Hypothalamus (tissue), 51 donors: ENCODE measurements at regions not wholly inside any gene's neighbourhood (a gene's known extent, or its start where the extent isn't known, plus 50 kb on each side); places are given as distances from the start of the nearest gene placed in this dataset.

Source experiments
- DNase-seq, 51 donors: peaks; one replicate each; lab custom pipeline; 2025; lab: John Stamatoyannopoulos, UW

DNA sequence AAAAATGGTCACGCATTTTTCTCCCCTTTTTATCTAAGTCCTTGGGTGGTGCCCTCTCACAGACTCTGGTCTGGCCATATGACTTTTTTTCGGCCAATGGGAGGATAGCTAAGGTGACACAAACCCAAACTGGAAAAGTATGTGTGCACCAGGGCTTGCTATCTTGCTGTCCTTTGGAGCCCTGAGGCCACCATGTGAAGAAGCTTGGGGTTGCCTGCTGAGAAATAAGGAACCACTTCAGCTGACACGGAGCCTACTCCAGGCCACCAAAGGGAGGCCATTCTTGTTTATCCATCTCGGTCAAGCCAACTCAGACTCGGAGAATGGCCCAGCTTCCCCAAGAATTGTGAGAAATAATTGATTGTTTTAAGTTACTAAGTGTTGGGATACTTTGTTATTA is 111.4 kb upstream of the ZFHX3 start:
- no peak for DNase-seq

DNA sequence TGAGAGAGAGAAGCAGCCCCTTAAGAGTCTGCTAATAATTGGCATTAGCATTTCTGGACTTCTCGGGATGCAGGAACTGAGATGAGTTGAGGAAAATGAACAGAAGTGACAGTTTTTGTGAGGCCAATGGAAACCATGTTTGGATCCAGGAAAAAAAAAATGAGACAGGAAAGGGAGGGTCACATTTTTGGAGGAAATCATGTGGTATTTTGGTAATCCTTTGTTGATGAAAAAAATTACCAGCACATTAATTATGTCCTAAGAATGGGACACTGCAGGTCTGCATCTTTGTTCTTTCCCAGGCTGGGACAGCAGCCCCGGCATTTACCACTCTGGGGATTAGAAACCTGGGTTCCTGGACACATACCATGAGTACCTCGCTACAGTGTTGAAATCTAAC is 109.9 kb upstream of the ZFHX3 start:
- no peak for DNase-seq

- peak in 30 of 51 donors; percentile 3 to 63 (median 22) for DNase-seq
These were observed 106.3 kb upstream of the ZFHX3 start for GRCh38 chr16:73154063-73154870.

DNA sequence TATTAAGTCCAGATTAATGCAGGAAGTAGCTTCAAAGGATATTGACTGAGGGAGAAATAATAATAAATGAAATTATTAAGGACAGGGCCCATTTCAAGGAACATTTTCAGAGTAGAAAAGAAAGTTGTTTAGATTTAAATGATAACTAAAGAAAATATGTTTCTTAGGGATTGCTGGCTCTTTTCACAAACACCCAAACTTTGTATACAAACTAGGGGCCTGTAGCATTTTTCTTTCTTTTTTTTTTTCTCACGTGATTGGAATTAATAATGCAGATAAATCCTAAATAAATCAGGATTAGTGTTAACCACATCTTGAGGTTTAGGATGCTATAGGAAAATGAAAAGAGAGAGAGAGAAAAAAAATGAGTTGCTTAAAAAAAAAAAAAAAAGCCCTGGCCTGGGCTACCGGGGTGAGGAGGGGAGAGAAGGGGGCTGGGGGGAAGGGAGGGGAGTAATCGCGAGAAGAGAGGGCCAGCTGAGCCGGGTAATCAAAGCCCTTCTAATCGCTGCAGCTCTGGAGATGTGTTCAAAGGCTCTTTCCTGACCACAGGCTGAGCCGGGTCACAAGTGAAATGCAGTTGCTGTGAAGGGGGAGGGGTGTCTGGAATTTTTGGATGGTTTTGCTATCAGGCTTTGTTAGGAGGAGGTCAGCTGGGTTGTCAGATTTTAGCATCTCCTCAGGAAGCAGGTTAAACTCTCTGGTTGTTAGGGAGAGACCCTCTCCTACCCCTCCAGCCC is 104.6 kb upstream of the ZFHX3 start:
- no peak for DNase-seq

- DNase-seq: no peak
These were observed 104.0 kb upstream of the ZFHX3 start for GRCh38 chr16:73151941-73152340.

DNA sequence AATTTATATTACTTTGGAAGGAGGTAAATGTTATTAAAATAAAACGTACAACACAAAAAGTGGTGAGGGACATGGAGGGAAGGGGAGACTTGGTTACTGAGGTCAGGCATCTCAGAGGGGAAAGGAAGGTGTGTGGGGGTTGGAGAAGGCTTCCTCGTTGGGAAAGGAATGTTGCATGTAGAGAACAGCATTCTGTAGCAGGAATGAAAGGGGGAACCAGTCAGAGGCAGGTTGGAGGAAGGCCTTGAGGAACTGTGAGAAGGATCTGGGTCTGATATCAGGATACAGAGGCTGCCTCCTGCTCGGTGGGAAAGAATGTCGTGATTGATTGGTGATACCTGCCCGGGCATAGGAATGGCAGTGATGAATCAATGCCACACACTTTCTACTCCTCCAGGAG is 103.3 kb upstream of the ZFHX3 start:
- no peak for DNase-seq

- no peak for DNase-seq
These were observed 102.9 kb upstream of the ZFHX3 start for GRCh38 chr16:73150786-73151185.

DNA sequence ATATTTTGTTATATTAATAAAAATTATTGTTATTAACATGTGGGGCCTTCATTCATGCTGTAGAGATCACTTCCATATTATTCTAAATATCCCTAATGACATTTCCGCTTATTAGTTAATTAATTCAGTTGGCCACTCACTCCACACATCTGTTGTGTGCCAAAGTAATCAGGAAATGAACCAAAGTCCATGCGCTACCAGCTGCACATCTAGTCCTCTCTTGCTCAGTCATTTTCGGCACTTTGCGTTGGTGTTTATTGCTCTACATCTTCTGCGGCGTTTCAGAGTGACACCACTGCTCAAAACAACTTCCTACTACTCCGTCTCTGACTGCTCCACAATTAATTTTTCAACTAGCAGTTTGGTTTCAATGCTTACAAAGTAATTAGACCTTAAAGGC is 101.4 kb upstream of the ZFHX3 start:
- no peak for DNase-seq

GRCh38 chr16:73147958-73148357 is 100.0 kb upstream of the ZFHX3 start:
- DNase-seq: no peak

DNA sequence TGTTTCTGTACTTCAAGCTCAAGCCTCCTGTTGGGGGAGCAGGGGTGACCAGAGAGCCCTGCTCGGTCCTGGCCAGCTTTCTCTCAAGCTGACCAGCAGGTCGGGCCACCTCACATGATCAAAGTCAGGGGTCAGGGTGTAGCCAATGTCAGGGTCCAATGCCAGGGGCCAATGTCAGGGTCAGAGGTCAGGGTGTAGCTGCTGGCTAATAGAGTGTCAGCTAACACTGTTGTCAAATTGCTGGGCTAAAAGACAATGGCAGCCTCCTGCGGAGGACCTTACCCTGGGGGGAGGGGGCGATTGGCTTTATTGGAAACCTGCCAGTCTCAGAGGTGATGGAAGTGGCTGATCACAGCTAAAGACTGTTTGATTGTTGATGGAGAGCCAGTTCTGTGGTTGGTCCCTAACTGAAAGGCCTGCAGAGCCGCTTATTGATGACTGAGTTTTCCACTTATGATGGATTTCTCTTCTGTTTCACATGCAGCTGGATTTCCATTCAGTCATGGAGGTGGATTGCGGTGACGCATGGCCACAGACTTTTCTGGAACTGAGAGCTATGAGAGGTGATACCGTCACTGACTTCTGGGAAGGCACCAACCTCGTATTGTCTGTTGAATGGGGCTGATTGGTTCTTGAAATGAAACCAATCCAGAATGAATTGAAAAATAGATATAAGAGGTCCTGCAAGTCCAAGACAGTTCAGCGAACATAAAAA is 97.4 kb upstream of the ZFHX3 start:
- no peak for DNase-seq

- no peak for DNase-seq
These were observed 95.9 kb upstream of the ZFHX3 start for GRCh38 chr16:73143576-73144422.

- DNase-seq: no peak
These were observed 95.1 kb upstream of the ZFHX3 start for GRCh38 chr16:73143002-73143401.

DNA sequence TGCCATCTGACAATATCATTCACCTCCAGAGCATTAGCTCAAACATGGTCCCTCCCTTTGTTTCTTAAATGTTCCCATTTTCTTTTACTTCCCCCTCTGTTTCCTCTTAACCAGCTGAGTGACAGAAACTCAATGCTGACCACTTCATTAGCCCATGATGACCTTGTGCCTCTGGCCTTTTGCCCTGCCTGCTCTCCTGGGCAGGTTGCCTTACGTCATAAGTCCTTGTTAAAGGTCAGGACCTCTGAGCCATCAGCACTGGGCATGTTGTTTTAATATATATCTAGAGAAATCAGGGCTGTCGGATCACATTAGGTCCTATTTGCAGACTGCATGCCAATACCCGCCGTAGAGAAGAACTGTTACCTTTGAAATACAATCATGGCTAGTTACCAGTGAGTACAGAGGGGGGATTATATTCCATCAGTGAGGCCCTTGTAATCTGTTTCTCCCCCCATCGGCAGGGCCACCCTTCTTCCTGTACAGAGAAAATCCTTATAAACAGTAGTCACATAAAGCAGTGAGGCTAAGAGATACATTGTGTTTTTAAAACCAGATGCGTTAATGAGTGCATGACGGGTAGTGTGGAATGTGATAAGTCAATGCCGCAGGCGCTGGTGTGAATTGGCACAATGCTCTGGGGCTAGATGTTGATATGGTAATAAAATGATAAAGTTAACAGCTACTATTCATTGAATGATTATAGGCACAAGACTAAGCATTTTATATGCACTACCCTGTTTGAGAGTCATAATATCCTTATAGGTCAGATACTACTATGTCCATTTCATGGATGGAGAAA is 94.3 kb upstream of the ZFHX3 start:
- no peak for DNase-seq

DNA sequence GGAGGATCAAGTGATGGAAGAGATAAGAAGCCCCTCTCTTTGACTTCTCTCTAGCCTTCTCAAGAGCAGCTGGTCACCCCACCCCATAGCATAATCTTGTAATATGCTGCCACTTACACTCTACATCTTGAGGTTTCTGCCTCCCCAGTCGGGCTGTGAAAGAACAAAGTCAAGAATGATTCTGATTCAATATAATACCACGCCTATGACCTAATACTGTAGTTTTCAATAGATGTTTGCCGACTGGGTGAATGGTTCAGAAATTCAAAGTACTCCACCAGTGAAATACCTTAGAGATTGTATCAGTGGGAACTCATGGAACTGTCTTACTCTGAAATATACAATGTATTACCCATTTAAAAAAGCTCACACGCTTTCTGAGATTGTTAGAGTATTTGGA is 93.0 kb upstream of the ZFHX3 start:
- no peak for DNase-seq

- no peak for DNase-seq
These were observed 83.4 kb upstream of the ZFHX3 start for GRCh38 chr16:73131156-73131862.

GRCh38 chr16:73129455-73129854 is 81.5 kb upstream of the ZFHX3 start:
- no peak for DNase-seq

DNA sequence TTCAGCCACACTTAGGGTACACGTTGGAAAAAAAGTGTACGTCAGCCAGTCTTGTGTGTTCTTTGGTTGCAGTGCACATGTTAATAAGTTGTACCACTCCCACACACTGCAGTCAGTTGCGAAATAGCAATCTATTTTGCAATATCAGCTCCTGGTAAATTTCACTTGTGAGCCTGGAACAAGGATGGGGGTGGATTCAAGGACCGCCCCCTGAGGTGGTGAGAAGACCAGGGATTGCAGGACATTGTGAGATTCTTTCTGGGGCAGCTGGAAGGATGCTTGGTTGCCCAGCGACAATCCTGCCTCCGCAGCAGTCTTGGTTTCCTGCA is 78.6 kb upstream of the ZFHX3 start:
- peak in 1 of 51 donors; percentile 3 for DNase-seq

DNA sequence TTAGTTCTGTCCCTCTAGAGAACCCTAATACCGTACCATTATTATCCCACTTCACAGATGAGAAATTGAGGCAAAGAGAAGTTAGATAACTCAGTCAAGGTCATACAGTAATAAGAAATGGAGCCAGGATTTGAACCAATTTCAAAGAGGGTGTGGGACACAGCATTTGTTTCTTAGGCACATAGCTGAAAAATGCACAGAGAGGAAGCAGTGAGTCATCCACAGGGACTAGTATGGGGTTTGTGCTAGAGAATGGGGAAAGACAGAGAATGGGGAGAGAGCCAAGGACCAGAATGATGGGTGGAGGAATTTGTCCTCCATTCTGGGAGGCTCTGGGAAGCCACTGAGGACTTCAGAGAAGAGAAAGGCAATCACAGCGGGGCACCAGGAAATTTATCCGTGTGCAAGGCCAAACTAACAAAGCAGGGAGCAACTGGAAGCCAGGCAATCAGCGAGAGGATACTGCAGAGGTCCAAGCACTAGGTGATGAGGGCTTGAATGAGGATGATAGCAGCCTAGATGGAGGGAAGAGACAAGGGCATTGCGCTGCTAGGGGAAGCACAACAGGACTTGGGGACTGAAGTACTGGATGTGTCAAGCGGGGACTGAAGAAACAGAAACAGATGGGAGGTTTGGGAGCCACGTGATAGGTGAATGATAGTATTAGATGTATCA is 78.1 kb upstream of the ZFHX3 start:
- DNase-seq: no peak
